SU-DHL-6 (cell line): ENCODE measurements at regions not wholly inside any gene's neighbourhood (a gene's known extent, or its start where the extent isn't known, plus 50 kb on each side); places are given as distances from the start of the nearest gene placed in this dataset.

ENCODE experiments used
- CTCF ChIP-seq: fragments of 200-600 bp; sonication (generic); IDR thresholded peaks from one replicate; pipeline ENCODE4 v1.5.1; 2017; ENCODE audit warnings: antibody characterized with exemption, mild to moderate bottlenecking, low read length, moderate library complexity; ENCODE audit not compliant: insufficient read depth, poor library complexity, severe bottlenecking
- EZH2phosphoT487 ChIP-seq: fragments of 200-600 bp; sonication (generic), shearing (Covaris generic); conservative IDR thresholded peaks from 2 replicates; pipeline ENCODE4 v1.6.1; 2018; ENCODE audit warnings: mild to moderate bottlenecking, antibody characterized with exemption, low read length, moderate library complexity, mixed read lengths

GRCh38 chr9:103574056-103574455 lies 520.1 kb upstream of the SMC2 start:
- TF ChIP-seq EZH2phosphoT487 (no peak), CTCF (no peak)
